Loucy (cell line): ENCODE measurements at regions not wholly inside any gene's neighbourhood (a gene's known extent, or its start where the extent isn't known, plus 50 kb on each side); places are given as distances from the start of the nearest gene placed in this dataset.

Experiments
- H2AFZ ChIP-seq: fragments of 200-600 bp; sonication (generic); 2 replicates; pipeline ENCODE4 v1.6.0; 2016; ENCODE audit warnings: antibody characterized with exemption, mild to moderate bottlenecking, low read length, moderate library complexity
- H3F3A ChIP-seq: fragments of 200-600 bp; 2 replicates; pipeline ENCODE4 v1.6.0; 2016; ENCODE audit warnings: antibody characterized with exemption, low read depth, mild to moderate bottlenecking
- H3K27me3 ChIP-seq: fragments of 200-600 bp; sonication (generic); 2 replicates; pipeline ENCODE4 v1.6.1; 2014; ENCODE audit warnings: low read length, mild to moderate bottlenecking; ENCODE audit not compliant: insufficient read depth, poor library complexity, severe bottlenecking
- H3K36me3 ChIP-seq: fragments of 200-600 bp; sonication (generic); 2 replicates; pipeline ENCODE4 v1.6.1; 2016; ENCODE audit warnings: low read length; ENCODE audit not compliant: insufficient read depth
- H3K4me1 ChIP-seq: fragments of 200-600 bp; sonication (generic); 2 replicates; pipeline ENCODE4 v1.5.1; 2014; ENCODE audit warnings: low read length, mild to moderate bottlenecking; ENCODE audit not compliant: insufficient read depth, poor library complexity, severe bottlenecking
- H3K4me2 ChIP-seq: fragments of 200-600 bp; sonication (generic); 2 replicates; pipeline ENCODE4 v1.6.0; 2014; ENCODE audit warnings: antibody characterized with exemption, low read length, low read depth, mild to moderate bottlenecking; ENCODE audit not compliant: poor library complexity, severe bottlenecking
- H3K4me3 ChIP-seq: fragments of 200-600 bp; sonication (generic); 2 replicates; pipeline ENCODE4 v1.5.1; 2014; ENCODE audit warnings: low read length, mild to moderate bottlenecking, mixed read lengths; ENCODE audit not compliant: poor library complexity, severe bottlenecking
- H3K79me2 ChIP-seq: fragments of 200-600 bp; sonication (generic); 2 replicates; pipeline ENCODE4 v1.6.1; 2014; ENCODE audit warnings: low read length; ENCODE audit not compliant: insufficient read depth
- H3K9ac ChIP-seq: fragments of 200-600 bp; sonication (generic); 2 replicates; pipeline ENCODE4 v1.6.0; 2014; ENCODE audit warnings: mild to moderate bottlenecking, low read depth, low read length, moderate library complexity; ENCODE audit not compliant: poor library complexity, severe bottlenecking
- H3K9me2 ChIP-seq: fragments of 200-600 bp; sonication (generic); replicated peaks from 2 replicates; pipeline ENCODE4 v1.6.1; 2016; ENCODE audit warnings: low read depth, low read length, mixed read lengths
- H3K9me3 ChIP-seq: fragments of 200-600 bp; sonication (generic); 2 replicates; pipeline ENCODE4 v1.6.1; 2014; ENCODE audit warnings: mild to moderate bottlenecking, antibody characterized with exemption, low read length, low read depth; ENCODE audit not compliant: insufficient read depth
- H4K20me1 ChIP-seq: fragments of 200-600 bp; sonication (generic); 2 replicates; pipeline ENCODE4 v1.6.0; 2014; ENCODE audit warnings: antibody characterized with exemption, low read length, mild to moderate bottlenecking; ENCODE audit not compliant: insufficient read depth, poor library complexity, severe bottlenecking
- EZH2phosphoT487 ChIP-seq: fragments of 200-600 bp; IDR thresholded peaks from 2 replicates; pipeline ENCODE4 v1.6.1; 2018; ENCODE audit warnings: antibody characterized with exemption, mild to moderate bottlenecking, moderate library complexity, borderline replicate concordance
- TF ChIP-seq, protein P1 (sequence below): fragments of 200-600 bp; sonication (generic); conservative IDR thresholded peaks from 2 replicates; pipeline ENCODE4 v1.5.1; 2014; ENCODE audit warnings: mild to moderate bottlenecking, antibody characterized with exemption, low read length

GRCh38 chr20:1782181-1782580, 113.0 kb upstream of the SIRPA start:
- Histone ChIP-seq H3K9me3 (no peaks in the 10 kb centered on the region), H3K27me3 (peaks cover 7% of the 10 kb centered on the region), H4K20me1 (no peaks in the 10 kb centered on the region), H3K9ac (no peak overlapping the region), H3F3A (no peaks in the 10 kb centered on the region), H3K9me2 (no peaks in the 10 kb centered on the region), H2AFZ (no peak overlapping the region), H3K79me2 (no peaks in the 10 kb centered on the region), H3K4me1 (no peaks in the 10 kb centered on the region), H3K4me2 (no peak overlapping the region), H3K4me3 (no peak overlapping the region), H3K36me3 (no peaks in the 10 kb centered on the region)
- no peak for TF ChIP-seq EZH2phosphoT487
- TF ChIP-seq, protein P1, sequence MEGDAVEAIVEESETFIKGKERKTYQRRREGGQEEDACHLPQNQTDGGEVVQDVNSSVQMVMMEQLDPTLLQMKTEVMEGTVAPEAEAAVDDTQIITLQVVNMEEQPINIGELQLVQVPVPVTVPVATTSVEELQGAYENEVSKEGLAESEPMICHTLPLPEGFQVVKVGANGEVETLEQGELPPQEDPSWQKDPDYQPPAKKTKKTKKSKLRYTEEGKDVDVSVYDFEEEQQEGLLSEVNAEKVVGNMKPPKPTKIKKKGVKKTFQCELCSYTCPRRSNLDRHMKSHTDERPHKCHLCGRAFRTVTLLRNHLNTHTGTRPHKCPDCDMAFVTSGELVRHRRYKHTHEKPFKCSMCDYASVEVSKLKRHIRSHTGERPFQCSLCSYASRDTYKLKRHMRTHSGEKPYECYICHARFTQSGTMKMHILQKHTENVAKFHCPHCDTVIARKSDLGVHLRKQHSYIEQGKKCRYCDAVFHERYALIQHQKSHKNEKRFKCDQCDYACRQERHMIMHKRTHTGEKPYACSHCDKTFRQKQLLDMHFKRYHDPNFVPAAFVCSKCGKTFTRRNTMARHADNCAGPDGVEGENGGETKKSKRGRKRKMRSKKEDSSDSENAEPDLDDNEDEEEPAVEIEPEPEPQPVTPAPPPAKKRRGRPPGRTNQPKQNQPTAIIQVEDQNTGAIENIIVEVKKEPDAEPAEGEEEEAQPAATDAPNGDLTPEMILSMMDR, result no peak

DNA sequence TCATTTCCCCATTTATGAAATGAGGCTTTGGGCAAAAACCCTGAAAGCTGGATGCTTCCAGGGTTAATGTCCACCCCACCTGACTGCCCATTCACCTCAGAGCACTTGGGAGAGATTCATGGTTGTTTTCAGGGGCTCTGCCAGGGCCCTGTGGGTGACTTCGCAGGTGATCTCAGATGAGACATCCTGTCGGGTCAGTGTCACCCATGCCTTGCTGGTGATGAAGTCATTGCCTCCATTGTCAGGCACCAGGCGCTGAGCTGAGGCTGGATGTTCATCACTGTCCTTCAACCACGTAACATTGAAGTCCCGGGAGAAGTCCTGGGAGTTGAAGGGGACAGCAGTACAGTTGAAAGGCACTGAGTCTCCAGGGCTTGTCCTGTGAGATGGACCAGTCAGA, 115.6 kb upstream of the SIRPA start:
- Histone ChIP-seq H3K36me3 (no peaks in the 10 kb centered on the region), H4K20me1 (no peaks in the 10 kb centered on the region), H3K4me1 (peaks cover 12% of the 10 kb centered on the region), H3K27me3 (no peaks in the 10 kb centered on the region), H3K4me2 (no peak overlapping the region), H3K9me3 (no peaks in the 10 kb centered on the region), H3F3A (no peaks in the 10 kb centered on the region), H3K9me2 (no peaks in the 10 kb centered on the region), H2AFZ (no peak overlapping the region), H3K4me3 (no peak overlapping the region), H3K79me2 (no peaks in the 10 kb centered on the region), H3K9ac (no peak overlapping the region)
- TF ChIP-seq, protein P1, result no peak
- TF ChIP-seq EZH2phosphoT487, result no peak

DNA sequence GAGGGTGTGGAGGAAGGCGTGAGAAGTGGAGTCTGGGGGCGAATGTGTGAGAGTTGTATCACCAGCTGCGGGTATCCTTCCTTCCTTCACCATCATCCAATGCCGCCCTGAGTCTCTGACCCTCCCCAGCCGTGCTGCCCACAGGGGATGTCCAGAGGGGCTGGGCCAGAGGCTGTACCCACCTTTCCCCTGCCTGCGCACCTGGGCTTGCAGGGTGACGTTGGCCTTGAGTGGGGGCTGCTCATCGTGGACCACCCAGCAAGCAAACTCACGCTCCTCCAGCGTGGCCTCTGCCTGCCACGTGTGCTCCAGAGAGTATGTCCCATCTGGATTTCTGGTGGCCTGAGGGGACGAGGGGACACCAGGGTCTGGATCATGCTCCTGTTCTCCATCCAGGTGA, 116.9 kb upstream of the SIRPA start:
- H3F3A ChIP-seq, result no peaks in the 10 kb centered on the region
- no peak overlapping the region for H3K9ac ChIP-seq
- H3K27me3 ChIP-seq, result no peaks in the 10 kb centered on the region
- H4K20me1 ChIP-seq, result no peaks in the 10 kb centered on the region
- no peaks in the 10 kb centered on the region for H3K79me2 ChIP-seq
- H3K4me2 ChIP-seq, result no peak overlapping the region
- no peak overlapping the region for H3K4me3 ChIP-seq
- peaks cover 12% of the 10 kb centered on the region for H3K4me1 ChIP-seq
- no peak overlapping the region for H2AFZ ChIP-seq
- no peaks in the 10 kb centered on the region for H3K9me3 ChIP-seq
- no peak for TF ChIP-seq EZH2phosphoT487
- TF ChIP-seq, protein P1, result no peak
- H3K36me3 ChIP-seq, result no peaks in the 10 kb centered on the region
- no peaks in the 10 kb centered on the region for H3K9me2 ChIP-seq
